Stimulated activated CD8-positive, alpha-beta memory T cell treated with anti-CD3 and anti-CD28 coated beads, Interleukin-15, amount 100 ng/mL, for 1 hour (primary cell): ENCODE measurements at regions not wholly inside any gene's neighbourhood (a gene's known extent, or its start where the extent isn't known, plus 50 kb on each side); places are given as distances from the start of the nearest gene placed in this dataset.
A peak's percentile ranks its signal among the peaks of the same experiment; 100 is the strongest.

Experiments
- DNase-seq: peaks from one replicate; pipeline ENCODE4 v3.0.0-alpha.2; 2020; ENCODE audit warnings: low read depth

DNA sequence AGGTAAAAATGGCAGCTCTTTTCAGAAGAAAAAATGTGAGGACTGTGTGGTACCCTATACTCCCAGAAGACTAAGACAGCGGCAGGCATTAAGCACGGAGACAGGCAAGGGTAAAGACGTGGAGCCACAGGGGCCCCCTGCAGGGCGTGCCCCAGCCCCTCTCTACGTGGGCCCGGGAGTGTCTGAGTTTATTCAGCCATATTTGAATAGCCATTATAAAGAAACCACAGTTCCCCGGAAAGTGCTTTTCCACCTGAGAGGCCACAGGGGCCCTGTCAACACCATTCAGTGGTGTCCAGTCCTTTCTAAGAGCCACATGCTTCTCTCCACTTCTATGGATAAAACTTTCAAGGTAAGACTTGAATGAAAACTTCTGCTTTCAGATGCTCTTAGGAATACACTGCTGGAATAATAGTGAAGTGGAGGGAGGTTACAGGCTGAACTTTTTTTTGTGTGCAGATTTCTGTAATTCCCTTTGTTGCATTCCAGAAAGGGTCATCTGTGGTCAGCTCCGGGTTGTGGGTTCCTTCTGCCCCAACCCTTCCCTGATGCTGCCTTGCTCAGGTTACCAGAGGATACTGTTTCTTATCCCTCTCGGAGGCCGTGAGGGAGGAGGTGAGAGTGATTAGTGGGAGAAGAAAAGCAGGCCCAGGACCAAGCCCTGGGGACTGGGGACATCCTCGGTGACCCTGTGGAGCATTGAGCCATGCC, 58.4 kb downstream of the SLC25A47 start:
- no peak for DNase-seq

DNA sequence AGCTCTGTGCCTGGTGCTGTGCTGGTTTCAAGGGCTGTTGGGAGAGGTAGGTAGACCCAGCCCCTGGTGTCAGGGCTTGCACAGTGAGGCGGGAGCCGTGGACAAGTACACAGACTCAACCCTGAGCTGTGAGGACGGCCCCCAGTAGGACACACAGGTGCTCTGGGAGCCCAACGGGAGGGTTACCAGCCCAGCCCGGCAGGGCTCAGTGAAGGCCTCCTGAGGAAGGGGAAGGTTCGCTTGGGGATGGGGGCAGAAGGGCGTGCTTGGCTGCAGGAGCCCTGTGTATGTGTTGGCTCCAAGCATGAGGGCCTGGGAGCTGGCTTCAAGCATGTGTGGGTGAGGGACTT, 58.9 kb downstream of the SLC25A47 start:
- no peak for DNase-seq

DNA sequence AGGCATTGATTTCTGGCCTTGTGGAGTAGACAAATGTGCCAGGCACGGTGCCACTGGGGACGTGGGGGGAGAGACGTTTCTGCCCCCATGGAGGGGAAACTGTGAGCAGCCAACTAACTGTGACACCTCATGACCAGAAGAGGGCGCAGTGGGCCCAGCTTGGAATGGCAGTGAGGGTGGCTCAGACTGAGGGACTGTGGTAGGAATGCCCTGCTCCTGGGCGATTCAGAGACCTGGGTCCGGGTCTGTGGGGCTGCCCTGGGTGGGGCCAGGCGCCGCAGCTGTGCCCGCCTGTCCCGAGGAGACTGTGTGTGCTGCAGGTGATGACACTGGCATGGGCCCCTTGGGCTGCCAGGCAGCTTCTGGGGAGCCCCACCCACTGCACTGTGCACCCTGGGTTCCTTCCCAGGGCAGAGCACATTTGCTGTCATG, 60.6 kb downstream of the SLC25A47 start:
- DNase-seq: peak; percentile 39

DNA sequence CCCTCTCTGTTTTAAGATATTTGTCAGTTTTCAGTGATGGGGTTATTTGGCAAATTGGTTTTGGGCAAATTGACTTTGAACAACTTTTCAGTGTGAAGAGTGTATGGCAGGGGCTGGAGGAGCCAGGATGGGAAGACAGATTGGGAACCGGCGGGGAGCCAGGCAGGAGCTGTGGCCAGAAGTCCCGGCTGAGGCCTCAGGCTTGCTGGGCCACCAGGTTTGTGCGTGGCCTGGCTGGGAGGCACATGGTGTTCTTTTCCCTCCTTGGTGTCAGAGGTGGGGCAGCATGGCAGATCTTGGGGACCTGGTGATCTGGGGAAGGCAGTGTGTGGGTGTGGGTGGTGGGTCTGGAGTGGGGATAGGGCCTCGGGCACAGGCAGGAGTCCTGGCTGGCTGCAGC, 61.1 kb downstream of the SLC25A47 start:
- DNase-seq: no peak

DNA sequence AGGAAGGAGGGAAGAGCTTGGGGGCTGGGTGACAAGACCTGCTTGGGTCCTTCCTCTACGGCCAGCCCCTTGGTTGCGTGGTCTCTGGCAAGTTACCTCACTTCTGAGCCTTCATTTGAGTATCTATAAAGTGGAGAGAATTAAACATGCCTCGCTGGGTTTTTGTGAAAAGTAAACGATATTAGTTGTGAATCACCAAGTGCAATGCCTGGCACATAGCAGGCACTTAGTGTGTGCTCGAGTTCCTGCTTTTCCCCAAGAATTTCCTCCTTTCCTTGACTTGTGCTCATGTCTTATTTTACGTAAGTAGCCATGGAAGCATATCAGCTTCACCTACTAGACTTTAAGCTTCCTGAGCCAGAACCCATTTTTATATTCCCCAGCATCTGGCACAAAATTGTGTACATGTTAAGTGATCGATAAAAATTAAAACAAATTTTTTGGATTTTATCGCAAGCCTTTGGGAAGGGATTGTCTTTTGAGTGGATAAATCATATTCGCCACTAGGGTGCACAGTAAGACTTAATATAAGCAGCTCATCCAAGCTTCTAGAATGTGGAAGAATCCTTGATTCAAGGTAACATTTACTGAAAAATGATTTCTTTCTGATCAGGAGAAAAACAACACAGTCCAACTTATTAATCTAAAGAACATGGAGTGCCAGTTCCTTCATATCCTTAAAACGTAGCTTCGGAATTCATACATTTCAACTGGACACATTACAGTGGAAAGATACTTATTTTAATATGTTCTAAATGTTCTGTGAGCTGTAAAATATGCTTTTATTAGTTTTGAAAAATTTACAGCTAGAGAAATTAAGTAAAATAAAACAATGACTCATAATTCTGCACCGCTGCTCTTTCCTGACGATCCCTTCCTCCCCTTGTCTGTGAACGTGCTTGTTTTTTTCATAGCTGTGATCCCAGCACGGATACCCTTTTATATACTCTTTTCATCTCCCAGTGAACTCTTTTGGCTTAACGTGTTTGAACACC, 62.0 kb downstream of the SLC25A47 start:
- DNase-seq: no peak

DNA sequence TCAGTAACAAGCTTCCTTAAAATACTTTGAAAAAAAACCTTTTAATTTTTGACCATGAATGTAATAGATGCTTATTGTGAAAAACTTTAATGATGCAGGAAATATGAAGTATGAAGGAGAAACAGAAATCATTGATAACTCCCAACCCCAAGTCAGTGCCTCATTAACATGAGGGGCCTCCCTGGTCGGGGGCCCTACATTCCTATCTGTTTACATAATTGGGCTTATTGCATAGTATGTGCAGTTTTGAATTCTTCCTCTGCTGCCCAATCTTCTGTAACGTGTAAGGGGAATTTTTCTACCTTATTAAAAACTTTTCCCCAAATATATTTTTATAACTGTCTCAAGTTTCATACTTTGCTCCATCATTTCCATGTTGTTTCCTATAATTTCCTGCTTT, 63.0 kb downstream of the SLC25A47 start:
- no peak for DNase-seq

DNA sequence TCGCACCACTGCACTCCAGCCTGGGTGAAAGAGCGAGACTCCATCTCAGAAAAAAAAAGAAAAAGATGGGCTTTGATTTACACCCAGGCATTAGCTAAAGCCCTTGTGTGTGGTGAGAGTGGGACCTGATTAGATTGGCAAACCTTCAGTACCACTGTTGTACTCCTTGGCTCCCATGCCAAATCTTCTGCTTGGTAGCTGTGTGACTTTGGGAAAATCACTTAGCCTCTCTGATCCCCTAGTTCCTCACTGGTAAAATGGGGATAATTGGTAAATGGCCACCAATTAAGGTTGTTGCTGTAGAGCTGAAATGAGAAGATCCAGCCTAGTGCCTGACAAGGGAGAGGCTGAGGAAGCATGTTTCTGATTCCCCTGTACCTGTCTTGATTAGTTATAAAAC, 63.7 kb downstream of the SLC25A47 start:
- no peak for DNase-seq

DNA sequence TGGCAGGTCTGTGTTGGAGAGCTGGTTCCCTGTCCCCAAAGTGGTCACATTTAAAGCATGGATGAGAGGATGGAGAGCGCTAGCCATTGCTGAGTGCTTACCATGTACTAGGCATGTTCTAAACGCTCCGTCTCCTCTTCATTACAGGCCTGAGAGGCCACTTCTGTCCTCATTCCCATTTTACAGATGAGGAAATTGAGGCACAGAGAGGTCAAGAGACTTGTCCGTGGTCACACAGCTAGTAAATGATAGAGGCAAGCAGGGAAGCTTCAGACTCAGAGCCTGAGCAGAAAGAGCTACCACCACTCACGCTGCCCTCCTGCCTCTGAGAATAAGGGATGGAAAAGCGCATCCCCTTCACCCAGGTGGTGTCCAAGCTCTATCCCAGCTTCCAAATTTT, 64.3 kb downstream of the SLC25A47 start:
- DNase-seq: no peak

DNA sequence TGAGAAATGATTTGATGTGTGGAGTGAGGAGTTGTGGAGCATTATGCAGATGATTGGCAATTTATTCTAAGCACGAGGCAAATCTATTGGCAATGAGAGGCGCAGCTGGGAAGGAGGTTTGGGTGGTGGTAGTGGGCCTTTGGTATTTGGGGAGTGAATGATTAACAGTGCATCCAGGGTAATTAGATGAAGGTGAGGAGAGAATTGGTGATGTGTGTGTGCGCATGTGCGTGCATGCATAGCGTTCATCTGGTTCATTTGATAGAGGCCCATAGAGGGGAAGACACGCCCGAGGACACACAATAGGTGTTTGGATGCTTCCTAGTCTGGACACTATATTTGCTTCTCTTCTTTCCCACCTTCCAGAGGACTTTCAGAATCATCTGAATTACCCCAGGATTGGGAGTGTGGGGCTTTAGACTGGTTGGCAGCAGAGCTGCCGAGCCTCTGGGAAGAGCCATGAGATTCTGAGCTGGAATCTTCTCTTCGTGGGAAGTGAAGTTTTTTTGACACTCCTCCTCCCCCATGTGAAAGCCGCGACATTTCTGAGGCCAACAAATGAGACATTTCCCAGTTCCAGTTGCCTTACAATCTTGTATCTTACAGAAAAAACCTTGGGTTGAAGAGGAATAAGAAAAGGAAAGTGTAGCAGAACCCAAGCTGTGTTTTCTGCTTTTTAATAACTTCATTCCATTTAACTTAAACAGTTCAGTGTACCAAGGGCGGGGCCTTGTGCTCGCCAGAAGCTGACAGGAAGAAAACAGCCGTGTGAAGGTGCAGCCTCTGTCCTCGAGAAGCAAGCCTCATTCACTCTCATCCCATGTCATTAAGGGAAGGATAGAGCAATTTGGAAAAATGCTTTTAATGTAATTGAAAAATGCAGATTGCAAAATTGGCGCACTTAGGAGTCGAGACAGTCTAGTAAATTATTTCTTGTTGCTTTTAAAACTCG, 65.2 kb downstream of the SLC25A47 start:
- DNase-seq: no peak

DNA sequence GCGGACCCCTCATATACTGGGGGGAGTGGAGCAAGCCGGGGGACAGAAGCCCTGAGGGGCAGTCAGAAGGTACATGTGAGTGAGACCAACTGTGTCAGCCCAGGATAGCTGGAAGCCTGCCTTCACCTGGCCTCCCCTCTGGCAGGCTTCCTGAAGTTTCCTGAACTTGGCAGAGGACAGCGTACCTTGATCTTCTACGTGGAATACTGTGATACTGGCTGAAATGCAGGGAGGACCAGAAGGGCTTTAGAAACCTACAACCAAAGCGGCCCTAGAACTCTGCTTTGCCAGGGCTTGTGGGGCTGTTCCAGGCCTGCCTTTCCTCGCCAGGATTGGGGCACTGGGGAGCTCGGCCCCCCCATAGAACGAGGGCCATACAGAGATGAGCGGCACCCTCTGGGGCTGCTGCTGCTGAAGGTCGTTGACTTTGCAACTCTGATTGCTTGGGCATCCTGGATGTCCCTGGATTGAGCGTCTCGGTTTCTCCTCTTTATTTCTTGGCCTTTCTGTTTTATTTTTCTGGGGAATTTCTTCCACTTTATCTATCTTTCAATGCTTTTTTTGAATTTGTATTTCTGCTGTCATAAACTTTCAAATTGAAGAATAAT, 66.5 kb downstream of the SLC25A47 start:
- DNase-seq: no peak

DNA sequence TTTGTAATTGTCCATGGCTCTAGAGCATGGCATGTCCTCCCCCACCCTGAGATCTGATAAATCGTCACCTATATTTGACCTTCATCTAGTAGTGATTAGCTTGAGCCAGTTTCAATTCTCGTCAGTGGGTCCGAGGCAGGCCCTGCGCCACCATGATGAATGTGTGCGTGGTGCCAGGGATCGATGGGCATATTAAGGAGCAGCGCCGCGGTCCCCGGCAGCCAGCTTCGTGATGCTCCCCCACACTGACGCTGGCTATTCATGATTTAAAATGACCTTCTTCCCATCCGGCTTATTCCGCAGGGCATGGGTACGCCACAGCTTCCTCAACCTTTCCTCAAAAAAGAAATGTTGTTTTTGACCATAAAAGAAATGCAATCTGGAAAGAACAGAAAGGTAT, 68.0 kb downstream of the SLC25A47 start:
- no peak for DNase-seq

DNA sequence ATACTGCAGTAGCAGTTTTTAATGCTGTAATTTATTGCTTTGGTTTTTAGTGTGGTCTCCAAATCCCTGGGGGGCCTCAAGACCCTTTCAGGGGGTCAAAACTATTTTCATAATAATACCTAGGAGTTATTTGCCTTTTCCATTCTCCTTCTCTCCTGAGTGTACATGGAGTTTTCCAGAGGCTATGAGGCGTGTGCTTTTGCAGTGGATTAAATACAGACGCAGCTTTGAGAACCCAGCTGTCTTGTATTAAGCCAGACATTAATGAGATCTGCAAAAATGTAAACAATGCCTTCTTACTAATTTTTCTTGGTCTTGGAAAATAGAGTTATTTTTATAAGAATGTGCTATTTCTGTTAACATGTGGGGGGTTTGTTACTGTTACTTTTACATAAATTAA, 68.6 kb downstream of the SLC25A47 start:
- no peak for DNase-seq

DNA sequence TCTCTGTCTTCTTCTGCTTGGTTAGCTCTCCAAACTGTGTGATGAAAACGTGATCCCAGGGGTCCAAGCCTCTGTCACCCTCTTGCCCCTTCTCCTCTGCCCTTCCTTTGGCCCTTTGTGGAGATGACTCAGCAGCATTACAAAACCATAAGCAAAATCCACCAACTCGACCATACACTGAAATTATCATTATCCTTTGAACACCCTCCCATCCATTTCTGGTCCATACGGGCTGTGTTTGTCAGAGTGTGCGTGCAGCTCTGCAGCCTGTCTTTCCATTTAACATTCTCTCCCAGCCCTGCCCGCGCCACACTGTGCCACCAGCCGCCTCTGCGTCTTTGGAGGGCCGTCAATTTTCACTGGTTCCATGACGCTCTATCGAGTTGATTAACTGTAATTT, 69.2 kb downstream of the SLC25A47 start:
- no peak for DNase-seq

DNA sequence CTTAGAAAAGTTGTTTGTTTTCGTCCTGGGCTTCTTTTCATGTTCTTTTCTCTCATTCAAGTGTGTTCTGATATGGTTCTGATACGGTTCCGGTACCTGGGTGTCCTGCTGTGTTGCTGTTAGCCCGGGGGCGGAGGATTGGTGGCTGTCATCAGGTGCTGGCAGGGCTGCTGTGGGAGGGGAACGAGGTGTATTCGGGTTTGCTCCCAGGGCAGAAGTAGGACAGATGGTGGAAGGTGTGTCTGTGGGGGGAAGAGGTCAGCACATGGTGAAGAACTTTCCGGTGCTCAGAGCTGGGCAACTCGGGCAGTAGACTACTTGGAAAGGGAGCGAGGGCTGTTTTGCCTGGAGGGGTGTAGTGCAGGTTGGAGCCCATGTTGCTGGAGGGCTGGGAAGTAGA, 70.2 kb downstream of the SLC25A47 start:
- DNase-seq: no peak

DNA sequence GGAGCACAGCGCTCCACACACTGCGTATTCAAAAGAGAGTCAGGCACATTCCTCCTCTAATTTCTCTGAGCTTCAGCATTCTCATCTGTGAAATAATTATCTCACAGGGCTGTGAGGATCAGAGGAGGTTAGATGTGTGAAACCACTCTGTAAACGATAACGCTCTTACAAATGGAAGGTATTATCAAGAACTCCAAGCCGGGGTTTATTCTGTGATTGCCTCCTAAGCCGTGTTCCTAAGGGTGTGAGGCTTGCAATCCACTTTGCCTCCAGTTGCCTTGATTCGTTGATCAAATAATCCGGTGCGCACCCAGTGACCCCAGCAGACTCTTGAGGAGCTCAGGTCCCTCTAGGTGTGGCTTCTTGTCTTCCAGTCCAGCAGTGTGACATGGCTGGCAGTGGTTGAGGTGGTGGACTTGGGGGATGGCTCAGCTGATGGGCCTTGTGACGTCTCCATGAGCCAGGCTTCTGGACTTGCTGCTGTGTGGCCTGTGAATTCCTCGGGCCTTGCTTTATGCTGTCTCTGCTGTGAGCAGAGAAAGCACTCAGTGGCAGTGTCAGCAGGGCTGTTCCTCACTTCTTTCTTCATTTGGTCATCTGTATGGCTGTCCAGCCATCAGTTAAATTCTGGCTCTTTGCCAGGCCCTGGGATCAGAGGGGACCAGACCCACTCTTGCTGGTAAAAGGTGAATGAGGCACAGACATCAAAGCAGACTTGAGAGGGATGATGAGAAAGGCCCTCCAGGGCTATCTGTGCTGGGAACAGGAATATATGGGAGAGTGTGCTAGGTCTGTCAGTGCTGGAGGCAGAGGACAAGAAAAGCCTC, 71.0 kb downstream of the SLC25A47 start:
- no peak for DNase-seq

DNA sequence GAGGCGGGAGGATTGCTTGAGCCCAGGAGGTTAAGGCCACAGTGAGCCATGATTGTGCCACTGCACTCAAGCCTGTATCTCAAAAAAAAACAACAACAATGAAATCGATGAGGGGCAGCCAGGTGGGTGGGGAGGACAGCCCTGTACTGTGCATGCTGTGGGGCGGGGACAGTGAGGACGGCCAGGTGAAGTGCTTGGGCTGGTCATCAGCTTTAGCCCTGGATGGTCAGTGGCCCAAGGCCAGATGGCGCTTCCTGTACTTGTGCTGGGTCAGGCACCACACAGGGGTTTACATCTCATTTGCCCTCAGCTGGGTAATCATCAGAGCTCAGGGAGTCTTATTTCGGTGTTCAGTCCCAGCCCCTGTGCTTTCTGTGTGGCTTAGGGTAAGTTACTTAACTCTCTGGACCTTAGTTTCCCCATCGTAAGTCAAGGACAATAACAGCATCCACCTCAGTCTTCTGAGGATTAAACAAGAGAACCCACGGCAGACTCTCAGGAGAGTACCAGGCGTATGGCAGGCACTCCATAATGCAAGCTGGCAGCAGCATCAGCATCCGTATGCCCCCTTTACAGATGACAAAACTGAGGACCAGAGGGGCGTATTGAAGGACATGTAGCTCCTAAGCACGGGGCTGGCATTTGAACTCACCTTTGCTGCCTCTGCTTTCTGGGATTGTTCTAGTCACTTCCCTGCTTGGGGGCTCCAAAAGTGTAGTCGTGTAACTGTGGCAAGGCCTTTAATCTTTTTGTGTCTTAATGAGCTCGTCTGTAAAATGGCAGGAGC, 71.9 kb downstream of the SLC25A47 start:
- DNase-seq: no peak

DNA sequence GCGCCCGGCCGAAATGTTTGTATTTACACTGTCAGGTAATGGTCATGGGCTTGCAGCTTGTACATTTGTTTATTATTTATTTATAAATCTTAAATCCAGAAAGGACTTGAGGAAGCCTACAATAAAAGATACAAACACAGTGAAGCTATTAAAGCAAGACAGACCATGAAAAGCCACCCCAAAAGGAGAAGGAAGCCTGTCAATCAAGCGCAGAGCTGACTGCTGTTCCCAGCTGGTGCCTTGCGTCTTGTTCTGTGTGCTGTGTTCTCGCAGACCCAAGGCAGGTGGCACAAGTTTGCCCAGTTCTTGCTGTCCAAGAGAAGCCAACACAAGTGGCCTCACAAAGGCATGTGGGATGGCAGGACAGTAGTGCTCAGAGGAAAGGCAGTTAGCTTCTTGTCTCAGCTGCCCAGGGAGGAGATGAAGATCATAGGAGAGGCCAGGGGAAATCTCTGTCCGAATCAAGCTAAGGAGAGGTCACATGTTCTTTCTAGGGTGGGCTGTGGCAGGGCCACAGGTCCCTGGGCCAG, 73.2 kb downstream of the SLC25A47 start:
- no peak for DNase-seq

DNA sequence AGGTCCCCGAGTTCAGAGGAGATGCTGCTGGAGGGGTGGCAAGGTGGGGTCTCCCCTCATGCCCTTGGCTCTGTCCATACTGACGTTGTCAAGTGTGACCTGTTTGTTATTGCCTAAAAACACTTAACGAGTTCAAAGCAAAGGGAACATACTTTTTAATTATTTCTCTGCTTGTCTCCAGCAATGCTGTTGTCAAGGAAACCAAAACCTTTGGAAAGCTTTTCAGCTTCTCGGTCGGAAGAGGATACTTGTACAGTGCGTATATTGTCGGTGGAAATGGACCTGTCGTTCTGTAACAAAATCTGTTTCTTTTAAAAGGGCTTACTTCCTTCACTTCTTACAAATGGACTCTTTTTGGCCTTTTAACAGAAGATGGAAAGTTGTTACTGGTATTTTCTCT, 73.9 kb downstream of the SLC25A47 start:
- no peak for DNase-seq

DNA sequence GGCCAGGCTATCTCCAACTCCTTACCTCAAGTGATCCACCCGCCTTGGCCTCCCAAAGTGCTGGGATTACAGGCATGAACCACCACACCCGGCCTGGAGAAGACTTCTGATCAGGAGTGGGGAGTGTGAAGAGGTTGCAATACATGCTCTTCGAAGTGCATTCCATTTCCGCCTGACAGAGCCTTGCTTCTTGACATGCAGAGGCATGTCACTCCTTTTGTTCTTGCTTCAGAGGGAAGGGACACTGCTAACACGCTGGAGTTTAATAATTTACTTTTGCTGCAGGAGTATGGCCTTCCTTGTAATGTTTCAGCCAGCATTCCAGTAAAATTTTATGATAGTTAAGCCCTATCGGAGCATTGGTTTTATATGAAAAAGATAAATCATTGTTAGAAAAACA, 74.9 kb downstream of the SLC25A47 start:
- DNase-seq: no peak
